Lung (tissue), 11 donors: ENCODE measurements at regions not wholly inside any gene's neighbourhood (a gene's known extent, or its start where the extent isn't known, plus 50 kb on each side); places are given as distances from the start of the nearest gene placed in this dataset.
"Not testable (repeated sequence)": the region's sequence is repeated elsewhere in the genome, so short reads cannot be mapped to it uniquely, and the experiment has no call there.

ENCODE experiments used
- ATAC-seq: fragments of 200-7000 bp; cut with Tn5 transposase; one replicate; pipeline ENCODE4 v1.9.1; 2020; ENCODE audit warnings: moderate number of reproducible peaks; ENCODE audit not compliant: insufficient read depth, low FRiP score
- DNase-seq, 3 donors: peaks; one replicate each; pipeline ENCODE4 v3.0.0-alpha.2; 2013 to 2017
- H3K27ac ChIP-seq, 2 donors: one replicate each; pipeline ENCODE4 v1.5.1; 2013; ENCODE audit warnings: mild to moderate bottlenecking in 2 of 2, moderate library complexity in 2 of 2, control low read depth in 1 of 2, inconsistent platforms in 1 of 2, low read depth in 1 of 2, low read length in 1 of 2
- H3K27me3 ChIP-seq, 3 donors: one replicate each; pipeline ENCODE4 v1.5.1; 2013; ENCODE audit warnings: low read length in 2 of 3; ENCODE audit not compliant: control insufficient read depth in 3 of 3, insufficient read depth in 3 of 3
- H3K36me3 ChIP-seq, 4 donors: one replicate each; pipeline ENCODE4 v1.5.1; 2013; ENCODE audit warnings: low read length in 4 of 4, mild to moderate bottlenecking in 1 of 4, moderate library complexity in 1 of 4; ENCODE audit not compliant: control insufficient read depth in 4 of 4, insufficient read depth in 4 of 4
- H3K4me1 ChIP-seq, 5 donors: one replicate each; pipeline ENCODE4 v1.5.1; 2013; ENCODE audit warnings: low read length in 5 of 5, mild to moderate bottlenecking in 2 of 5, moderate library complexity in 1 of 5; ENCODE audit not compliant: control insufficient read depth in 5 of 5, insufficient read depth in 5 of 5
- H3K4me3 ChIP-seq: one replicate; pipeline ENCODE4 v1.5.1; 2013; ENCODE audit warnings: mild to moderate bottlenecking, control low read depth, moderate library complexity
- H3K9ac ChIP-seq, 2 donors: one replicate each; pipeline ENCODE4 v1.5.1; 2013; ENCODE audit warnings: low read length in 2 of 2, control low read depth in 1 of 2; ENCODE audit not compliant: insufficient read depth in 1 of 2
- H3K9me3 ChIP-seq, 4 donors: one replicate each; pipeline ENCODE4 v1.5.1; 2013; ENCODE audit warnings: low read length in 3 of 4, mild to moderate bottlenecking in 1 of 4, moderate library complexity in 1 of 4; ENCODE audit not compliant: control insufficient read depth in 4 of 4, insufficient read depth in 3 of 4
- CTCF ChIP-seq: IDR thresholded peaks from 2 replicates; pipeline ENCODE4 v1.5.1; 2012; ENCODE audit warnings: mild to moderate bottlenecking; ENCODE audit errors: control extremely low read depth, extremely low read depth
- WGBS, 2 donors: extraction: QIAGEN DNeasy Blood & Tissue Kit; methylation state at CpG; one replicate each; pipeline ENCODE4 v1.1.7; 2013; 5-methylcytosine and 5-hydroxymethylcytosine counted together
- donor health status: control.
- donor health status: control.
- donor health status: Bipolar disorder and iron deficiency.
- donor health status: healthy.
- donor health status: DM: yes; HTN: yes; CAD: no.

- Histone ChIP-seq H3K9me3 (peaks cover 0 to 9% (median under 1%) of the 10 kb centered on the region in 4 donors), H3K27me3 (no peaks in the 10 kb centered on the region), H3K36me3 (no peaks in the 10 kb centered on the region), H3K27ac (no peak overlapping the region), H3K4me1 (no peaks in the 10 kb centered on the region), H3K4me3 (no peak overlapping the region), H3K9ac (no peak overlapping the region)
- WGBS, 2 donors, result 79 to 84% methylated on average over 1 of the region's 1 CpG
- no peak for TF ChIP-seq CTCF
- DNase-seq (no peak), ATAC-seq (no peak)
Observed at GRCh38 chr7:121501566-121501965, 105.5 kb upstream of the FAM3C start.

GRCh38 chr7:121500360-121501058 lies 104.4 kb upstream of the FAM3C start:
- H3K4me1 ChIP-seq, result no peaks in the 10 kb centered on the region
- H3K9me3 ChIP-seq, result peaks cover 0 to 5% (median 0%) of the 10 kb centered on the region in 4 donors
- no peak overlapping the region for H3K27ac ChIP-seq
- no peaks in the 10 kb centered on the region for H3K36me3 ChIP-seq
- TF ChIP-seq CTCF, result no peak
- WGBS, 2 donors, result 78 to 86% methylated on average over 2 of the region's 2 CpGs
- no peak overlapping the region for H3K9ac ChIP-seq
- H3K4me3 ChIP-seq, result no peak overlapping the region
- ATAC-seq (no peak), DNase-seq (no peak)
- H3K27me3 ChIP-seq, result no peaks in the 10 kb centered on the region

GRCh38 chr7:121499624-121500023 lies 103.5 kb upstream of the FAM3C start:
- no peak for TF ChIP-seq CTCF
- no peak for DNase-seq
- ATAC-seq, result no peak

GRCh38 chr7:121498816-121499215 lies 102.7 kb upstream of the FAM3C start:
- Histone ChIP-seq H3K4me1 (no peaks in the 10 kb centered on the region), H3K4me3 (no peak overlapping the region), H3K9ac (no peak overlapping the region), H3K27ac (no peak overlapping the region), H3K36me3 (no peaks in the 10 kb centered on the region), H3K9me3 (no peaks in the 10 kb centered on the region), H3K27me3 (no peaks in the 10 kb centered on the region)
- WGBS, 2 donors, result 55 to 74% methylated on average over 1 of the region's 1 CpG
- ATAC-seq (no peak), DNase-seq (no peak)
- no peak for TF ChIP-seq CTCF

More at GRCh38 chr7:121499624-121500023, 103.5 kb upstream of the FAM3C start:
- WGBS, 2 donors, result 81 to 86% methylated on average over 4 of the region's 4 CpGs
- Histone ChIP-seq H3K9me3 (no peaks in the 10 kb centered on the region), H3K27me3 (no peaks in the 10 kb centered on the region), H3K27ac (no peak overlapping the region), H3K4me3 (no peak overlapping the region), H3K9ac (no peak overlapping the region), H3K36me3 (no peaks in the 10 kb centered on the region), H3K4me1 (no peaks in the 10 kb centered on the region)

GRCh38 chr7:121497545-121497944 lies 101.4 kb upstream of the FAM3C start:
- H3K9me3 ChIP-seq, H3K36me3 ChIP-seq, DNase-seq, H3K27me3 ChIP-seq, H3K4me3 ChIP-seq, H3K4me1 ChIP-seq, H3K9ac ChIP-seq, ATAC-seq, H3K27ac ChIP-seq: not testable (repeated sequence)
- 87 to 97% methylated on average over 4 of the region's 4 CpGs for WGBS, 2 donors
